NOMO-1 treated with dmso at 0.1 percent for 144 hours (cell line): ENCODE measurements at regions not wholly inside any gene's neighbourhood (a gene's known extent, or its start where the extent isn't known, plus 50 kb on each side); places are given as distances from the start of the nearest gene placed in this dataset.

Experiments used
- DNase-seq: peaks from one replicate; lab custom pipeline; 2025; ENCODE audit not compliant: unreplicated experiment; lab: John Stamatoyannopoulos, UW

DNA sequence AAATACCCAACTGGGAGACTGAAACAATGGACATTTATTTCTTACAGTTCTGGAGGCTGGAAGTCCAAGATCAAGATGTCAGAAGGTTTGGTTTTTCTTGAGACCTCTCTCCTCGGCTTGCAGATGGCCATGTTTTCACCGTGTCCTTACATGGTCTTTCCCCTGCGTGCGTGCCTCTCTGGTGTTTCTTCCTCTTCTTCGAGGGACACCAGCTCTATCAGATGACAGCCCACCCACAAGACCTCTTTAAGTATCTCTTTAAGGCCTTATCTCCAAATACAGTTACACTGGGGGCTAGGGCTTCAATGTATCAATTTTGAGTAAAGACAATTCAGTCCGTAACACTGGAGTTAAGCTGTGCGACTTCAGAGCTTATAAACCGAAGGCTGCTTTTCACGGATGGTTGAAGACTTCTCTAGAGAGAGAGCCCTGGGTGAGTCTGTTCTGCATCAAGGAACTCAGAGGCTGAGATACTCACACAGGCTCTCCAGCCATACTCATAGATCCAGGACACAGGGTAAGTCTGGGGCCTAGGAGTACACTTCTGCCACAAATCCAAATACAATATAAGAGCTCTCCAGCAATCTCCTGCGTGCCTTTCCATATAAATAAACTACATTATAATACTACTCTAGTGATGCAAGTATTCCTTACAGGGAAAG, 339.9 kb upstream of the PKDCC start:
- no peak for DNase-seq

DNA sequence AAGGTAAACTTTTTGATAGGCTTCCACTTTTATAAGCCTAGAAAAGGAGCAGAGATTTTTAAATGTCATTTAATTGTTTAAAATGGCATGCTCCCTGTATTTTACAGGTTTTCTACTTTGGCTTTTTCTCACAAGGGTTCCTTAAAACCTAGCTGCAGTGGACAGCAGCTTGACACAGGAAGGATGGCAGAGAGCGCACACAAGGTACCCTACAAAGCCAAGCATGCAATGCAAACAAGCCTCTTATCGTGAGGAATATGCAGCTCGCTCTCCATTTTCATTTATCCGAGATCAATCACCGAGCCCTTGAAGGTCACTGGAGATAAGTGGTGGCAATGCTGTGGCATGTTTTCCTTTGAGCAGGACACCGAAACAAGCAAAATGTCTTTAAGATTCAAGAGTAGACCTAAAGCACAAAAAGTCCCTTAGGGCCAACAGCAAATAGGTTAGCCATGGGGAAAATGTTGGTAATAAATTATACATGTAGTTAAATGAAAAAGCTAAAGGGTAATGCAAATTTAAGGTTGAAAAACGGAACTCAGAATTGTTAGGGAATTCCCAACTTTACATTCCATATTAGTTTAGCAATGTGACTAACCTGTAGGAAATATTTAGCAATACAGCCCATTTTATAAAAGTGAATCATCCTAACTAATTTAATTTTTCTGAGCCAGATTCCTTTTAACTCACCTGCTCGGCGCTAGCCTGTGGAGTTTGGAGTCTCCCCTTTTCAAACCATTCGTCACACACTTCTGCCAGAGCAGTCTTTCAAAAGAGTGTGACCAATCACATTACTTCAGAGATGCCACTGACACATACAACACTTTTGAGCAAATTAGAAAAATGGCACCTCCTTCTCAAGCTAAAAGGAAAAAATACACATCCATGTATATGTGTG, 337.9 kb upstream of the PKDCC start:
- DNase-seq = no peak

DNA sequence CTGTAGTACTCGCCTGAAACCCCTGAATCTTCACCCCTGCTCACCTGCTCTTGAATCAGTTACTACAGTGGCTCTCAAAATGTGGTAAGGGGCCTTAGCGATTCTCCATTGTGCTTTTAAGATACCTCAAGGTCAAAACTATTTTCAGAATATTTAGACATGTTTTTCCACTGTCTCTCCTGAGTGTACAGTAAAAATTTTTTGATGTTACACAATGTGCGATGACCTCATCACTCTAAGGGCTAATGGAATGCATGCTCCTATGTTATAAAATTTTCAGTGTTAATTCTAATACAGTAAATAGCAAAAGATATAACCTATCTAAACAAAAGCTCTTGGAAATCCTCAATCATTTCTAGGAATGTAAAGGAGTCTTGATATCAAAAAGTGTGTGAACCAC, 336.9 kb upstream of the PKDCC start:
- DNase-seq = no peak

DNA sequence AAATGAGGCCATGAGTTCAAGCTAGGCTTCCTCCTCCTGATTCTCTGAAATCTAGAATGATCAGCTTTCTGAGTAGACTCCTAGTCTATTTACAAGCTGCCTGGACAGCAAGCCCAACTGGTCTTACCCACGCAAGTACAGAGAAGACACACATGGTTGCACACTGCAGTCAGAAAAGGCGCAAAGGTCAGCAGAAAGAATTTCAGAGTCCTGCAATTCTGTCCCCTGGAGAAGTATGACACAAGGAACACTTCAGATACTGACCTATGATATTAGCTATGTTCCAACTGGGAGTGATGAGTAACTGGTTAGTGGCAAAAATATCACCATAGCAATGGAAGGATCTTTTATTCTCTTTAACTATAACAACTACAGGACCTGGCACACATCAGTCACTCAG, 336.1 kb upstream of the PKDCC start:
- DNase-seq = no peak

DNA sequence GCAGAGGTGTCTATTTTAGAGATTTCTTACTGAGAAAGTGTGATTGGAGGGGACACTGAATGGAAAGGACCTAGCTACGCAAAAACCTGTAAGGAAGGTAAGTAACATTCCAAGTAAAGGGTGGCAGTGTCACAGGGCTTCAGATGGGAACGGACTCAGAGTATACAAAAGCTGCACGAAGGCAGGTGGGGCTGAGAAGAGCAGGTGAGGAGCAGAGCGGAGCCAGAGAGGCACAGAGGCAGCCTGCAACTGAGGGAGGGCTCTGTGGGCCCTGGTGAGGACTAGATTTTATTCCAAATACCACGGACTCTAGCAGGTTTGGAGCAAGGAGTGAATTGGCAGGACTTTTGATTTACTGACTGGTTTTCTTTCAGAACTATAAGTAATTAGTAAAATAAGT, 331.3 kb upstream of the PKDCC start:
- DNase-seq = no peak

DNA sequence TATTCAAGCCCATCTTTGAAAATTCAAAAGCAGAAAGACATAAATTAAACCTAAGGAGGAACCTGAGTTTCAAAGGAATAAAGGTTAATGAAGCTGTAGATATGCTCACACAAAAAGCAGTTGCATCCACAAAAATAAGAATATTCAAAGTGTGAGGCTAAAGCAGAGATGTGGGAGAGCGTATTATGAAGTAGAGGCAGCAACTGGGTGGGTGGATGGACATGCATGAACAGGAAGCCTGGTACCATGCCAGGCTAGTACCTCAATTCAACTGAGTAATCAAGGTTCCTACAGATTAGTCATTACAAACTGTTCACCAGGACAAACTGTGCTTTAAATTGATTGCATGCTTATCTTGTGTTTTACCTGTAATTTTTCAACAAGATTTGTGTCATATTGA, 330.0 kb upstream of the PKDCC start:
- no peak for DNase-seq

DNA sequence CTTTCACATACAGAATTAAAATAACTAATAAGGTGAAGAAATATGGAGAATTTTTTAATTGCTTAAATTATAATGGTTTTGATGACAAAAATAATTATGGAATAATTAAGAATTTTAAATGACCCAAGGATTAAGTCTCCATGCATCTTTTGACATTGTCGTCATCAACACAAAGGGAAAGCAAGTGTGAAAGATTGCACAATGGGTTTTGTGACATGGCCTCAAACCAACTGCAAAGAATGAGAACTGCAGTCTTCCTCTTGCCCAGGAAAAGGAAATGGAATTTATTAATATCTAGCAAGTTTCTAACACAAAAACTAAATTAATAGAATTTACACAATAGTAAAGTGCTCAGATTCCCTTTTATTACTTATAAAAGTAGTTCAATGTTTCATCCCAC, 329.1 kb upstream of the PKDCC start:
- peak; percentile 37 for DNase-seq

DNA sequence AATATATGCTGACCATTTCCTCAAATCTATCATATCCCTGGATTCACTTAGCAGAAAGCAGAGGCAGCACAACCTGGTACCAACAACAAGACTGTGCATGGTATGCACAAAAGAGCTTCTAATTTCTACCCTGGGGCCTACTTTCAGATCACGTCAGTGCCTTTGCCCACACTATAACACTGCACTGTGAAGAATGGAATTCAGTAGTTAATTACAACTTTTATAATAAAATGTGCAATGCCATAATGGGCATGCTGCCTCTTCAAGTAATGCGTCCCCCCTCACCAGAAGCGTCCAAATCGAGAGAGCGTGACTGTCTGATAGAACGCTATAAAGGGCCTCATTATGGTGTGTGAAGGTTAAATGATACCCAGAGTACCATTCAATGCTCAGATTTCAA, 328.1 kb upstream of the PKDCC start:
- no peak for DNase-seq

DNA sequence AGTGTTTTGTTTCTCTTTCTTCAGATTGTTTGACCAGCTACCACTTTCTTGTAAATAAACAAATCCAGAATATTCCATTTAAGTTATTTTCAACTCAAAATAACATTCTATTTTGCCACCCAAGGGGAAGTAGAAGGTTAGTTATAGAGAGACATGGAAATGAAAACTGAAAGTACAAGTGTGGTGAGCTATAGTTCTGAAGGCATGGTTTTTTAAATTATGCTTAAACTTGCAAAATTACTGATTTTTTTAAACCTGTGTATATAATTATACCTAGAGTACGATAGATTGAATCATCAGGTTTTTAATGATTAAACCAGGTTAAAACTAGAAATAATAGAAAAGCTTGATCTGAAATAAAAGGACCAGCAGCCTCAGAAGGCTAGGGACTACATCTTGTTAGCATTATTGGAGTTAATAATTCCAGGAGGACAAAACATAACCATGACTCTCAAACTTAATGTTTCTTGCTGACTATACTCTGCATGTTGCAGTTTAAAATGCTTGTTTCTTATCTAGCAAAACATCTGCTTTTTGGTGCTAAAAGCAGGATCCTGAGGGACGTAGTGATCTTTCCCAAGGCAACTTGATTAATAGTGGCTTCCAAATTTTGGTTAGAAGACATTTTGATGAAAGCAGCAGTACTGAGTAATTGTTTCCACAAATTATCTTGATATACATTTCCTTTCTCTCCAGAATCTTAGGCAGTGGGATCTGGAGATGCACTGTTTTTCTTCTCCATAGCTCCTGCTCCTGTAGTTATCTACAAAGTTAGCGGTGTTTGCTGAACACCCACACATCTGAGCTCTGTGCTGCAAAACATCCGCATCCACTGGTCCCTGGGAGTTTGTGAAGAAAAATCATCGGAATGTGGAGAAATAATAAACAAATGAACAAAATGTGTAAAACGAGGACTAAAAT, 327.2 kb upstream of the PKDCC start:
- no peak for DNase-seq

DNA sequence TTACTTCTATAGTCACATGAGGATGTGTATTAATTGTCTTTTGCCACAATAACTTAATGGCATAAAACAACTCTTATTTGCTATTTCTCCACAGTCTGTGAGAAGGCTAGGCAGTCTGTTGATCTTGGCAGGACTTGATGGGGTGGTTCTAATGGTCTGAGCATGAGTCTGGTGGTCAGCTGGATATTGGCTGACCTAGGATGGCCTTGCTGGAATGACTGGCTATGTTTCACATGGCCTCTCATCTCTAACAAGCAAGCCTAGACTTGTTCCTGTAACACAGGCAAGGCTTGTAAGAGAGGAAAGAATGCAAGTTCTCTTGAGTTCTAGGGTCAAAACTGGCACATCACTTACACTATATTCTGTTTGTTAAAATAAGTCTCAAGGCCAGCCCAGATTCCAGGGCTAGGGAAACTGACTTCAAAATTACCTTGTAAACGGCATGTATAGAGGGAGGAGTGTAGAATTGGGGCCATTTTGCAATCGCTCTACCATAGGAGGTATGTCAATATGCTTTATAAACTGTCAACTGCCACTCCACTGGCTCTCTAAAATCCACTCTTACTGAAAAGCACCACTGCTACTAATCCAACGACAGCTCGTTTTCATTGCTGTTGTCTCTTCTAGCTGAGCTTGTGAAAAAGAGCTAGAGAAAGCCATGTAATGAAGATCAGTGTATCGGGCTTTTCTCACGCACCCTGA, 325.0 kb upstream of the PKDCC start:
- no peak for DNase-seq

DNA sequence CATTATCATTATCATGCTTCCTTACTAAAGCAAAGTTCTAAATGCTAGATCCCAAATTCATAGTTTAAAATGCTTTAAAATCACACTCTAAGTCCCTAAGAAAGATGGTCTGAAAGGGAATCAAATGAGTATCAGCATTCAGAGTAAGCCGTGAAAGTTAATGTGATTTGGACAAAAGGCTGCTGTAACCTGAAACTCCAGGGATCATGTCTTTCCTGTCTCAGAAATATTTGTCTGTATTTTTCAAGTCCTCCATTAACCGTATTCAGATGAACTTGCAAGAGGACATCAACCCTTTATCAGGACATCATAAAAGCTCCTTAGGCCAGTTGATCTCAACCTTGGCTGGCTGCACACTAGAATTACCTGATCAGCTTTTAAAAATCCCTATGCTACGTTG, 324.3 kb upstream of the PKDCC start:
- DNase-seq = no peak

DNA sequence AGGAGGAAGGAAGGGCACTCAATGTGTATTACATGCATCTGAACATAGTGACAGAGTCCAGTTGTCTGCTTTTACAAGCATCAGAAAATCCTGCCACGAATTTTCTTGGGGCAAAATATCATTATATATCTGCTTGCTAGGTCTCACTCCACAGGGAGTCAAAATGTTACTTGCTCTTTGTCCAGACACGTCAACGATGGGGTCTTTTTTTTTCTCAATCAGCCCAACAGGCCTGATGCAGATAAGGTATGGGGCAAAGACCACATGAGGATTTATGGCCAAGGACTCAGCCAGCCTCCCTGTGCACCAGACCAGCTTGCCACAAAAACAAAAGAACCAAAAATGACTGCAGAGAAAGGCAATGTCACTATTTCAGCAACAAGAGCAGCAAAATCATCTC, 323.4 kb upstream of the PKDCC start:
- DNase-seq = no peak

DNA sequence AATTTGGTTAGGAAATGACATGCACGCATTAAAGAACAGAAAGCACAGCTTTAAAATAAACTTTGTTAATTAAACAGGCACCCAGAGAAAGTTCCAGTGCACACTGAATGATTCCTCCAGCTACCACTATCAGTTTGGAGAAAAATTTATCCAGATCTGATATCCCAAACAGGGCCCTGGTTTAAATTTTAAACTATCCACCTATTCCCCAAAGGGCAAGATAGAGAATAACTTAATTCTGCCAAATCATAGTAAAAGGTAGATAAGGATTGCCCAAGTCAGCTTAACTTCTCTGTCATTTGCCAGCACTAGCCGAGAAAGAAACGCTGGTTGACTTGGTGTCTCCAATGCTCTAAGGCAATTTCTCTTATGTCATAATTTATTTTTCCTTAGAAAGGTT, 321.9 kb upstream of the PKDCC start:
- DNase-seq = no peak

DNA sequence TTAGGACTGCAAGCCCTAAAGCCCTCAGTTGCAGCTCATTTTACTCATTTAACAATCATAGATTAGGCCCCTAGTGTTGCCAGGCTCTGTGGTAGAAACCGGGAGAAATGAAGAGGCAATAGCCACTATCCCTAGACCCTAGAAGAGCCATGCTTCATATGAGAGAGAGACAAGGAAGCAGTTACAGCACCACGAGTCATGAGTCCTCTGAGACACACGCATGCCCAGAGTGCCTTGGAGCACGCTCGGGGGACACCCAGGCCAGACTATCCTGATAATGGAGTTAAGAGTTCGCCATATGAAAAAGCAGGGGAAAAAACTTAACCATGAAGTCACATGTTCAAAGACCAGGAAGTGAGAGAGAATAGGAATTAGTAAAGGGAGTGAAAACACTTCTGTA, 321.5 kb upstream of the PKDCC start:
- no peak for DNase-seq

DNA sequence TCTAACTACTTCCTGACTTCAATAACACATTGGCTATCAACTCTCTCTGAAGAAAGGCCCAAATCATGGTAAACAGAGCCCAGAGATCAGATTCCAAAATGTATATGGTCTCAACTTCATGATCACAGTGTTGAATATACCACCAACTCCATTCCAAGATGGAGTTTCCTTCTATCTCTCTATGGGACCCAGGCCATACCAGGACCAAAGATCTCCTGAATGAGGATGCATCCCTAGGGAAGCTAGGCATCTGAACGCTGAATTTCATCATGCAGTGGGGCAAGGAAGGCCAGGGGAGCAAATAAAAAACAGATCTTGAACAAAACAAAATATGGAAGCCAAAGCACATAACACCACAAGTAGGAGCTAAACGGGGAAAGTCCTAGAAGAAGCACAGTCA, 320.7 kb upstream of the PKDCC start:
- no peak for DNase-seq

DNA sequence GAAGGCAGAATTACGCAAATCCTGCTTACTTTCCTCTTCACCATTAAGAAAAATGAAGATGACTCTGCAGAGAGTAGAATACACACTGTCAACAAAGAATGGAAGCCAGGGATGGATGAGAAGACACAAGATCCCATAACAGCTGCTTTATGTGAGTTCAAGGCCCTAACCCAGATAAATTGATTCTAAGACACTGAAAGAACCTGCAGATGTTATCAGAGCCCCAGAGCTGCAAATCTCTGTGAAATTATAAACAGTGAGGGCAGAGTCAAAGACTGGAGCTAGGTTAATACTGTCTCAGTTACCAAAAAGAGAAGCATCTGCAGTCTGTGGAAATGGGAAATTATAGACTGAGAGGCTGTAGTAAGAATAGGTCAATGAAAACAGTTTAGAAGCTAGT, 320.1 kb upstream of the PKDCC start:
- no peak for DNase-seq

DNA sequence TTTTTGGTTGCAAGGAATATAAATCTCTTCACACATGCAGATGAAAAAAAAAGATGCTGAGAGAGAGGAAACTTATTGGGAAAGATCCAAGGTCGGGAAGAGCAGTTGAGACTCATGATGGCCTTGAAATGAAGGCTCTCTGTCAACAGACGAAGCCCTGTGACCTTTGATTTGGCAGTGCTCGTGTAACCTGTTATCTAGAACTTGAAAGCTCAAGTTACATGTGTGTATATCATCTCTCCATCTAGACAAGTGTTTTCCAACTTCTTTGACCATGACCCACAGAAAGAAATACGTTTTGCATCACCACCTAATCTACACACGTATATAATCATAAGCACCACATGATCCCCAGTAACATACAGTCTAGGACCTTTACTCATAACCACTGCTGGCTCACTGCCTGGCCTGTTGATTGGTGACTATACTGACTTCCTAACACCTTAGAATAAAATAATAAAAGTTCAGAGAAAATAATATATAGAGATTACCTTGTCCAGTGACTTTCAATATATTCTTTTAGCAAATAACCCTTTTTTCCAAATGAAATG, 319.0 kb upstream of the PKDCC start:
- no peak for DNase-seq

DNA sequence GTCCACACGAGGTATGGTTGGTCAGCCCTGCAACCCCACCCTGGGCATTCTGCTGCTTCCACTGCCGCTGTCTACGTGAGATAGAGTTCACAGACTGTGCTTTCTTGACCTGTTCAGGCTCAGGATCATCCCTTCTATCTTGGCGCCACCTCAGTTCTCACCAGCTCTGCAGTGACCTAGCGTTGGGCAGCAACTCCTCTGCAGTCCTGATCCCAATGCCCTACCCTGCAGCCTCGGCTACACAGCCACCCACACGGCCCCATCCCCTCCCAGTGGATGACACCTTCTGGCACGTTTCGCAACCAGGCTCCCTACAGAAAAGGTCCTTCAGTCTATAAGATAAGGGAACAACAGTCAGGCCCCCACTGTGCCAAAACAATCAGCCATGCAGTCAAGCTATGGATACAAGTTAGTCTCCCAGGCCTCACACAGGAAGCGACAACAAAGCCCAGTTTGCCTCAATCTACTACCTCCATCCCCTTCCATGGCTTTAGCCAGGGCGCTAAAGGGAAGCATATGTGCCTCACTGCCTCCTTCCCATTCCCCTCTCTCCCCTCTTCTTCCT, 317.9 kb upstream of the PKDCC start:
- DNase-seq = no peak

DNA sequence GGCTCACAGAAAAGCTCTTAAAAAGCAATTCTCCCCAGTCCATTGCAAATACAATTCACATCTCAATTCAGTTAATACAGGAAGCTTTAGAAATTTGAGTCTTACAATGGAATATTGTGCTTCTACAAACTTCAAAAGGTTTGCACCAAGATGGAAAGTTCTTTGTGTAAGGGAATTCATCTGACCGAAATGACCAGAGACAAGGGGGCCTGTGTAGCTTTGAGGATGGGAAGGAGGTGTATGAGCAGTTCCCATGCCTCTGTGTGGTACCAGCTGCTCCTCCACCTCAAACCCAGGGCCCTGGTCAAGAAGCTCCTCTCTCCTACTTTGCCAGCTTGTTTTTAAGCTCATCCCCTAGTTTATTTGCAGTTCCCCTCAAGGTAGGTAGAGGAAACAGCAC, 312.8 kb upstream of the PKDCC start:
- DNase-seq = no peak

DNA sequence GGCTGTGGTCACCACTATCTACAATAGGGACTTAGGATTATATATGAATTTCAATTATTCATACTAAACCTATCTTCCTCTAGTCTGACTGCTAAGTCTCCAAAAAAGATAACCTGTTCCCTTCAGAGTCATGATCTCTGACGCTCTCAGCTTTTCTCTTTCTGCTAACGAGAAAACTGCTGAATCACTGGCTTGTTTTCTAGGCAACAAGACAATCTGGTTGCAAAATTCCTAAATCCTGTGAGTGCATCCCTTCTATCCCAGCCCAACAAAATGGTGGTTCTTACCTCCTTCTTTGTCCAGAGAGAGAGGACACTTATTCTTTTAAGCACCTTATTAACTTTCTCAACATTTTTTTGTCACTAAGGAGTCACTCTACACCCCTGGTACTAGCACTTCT, 312.3 kb upstream of the PKDCC start:
- no peak for DNase-seq
